HG03066 (cell line): ENCODE measurements at regions not wholly inside any gene's neighbourhood (a gene's known extent, or its start where the extent isn't known, plus 50 kb on each side); places are given as distances from the start of the nearest gene placed in this dataset.
"Not testable (repeated sequence)": the region's sequence is repeated elsewhere in the genome, so short reads cannot be mapped to it uniquely, and the experiment has no call there.

Experiments used
- ATAC-seq: cut with Tn5 transposase; IDR thresholded peaks from one replicate; pipeline ENCODE4 v1.9.1; 2021; ENCODE audit warnings: low read depth; ENCODE audit not compliant: unreplicated experiment

DNA sequence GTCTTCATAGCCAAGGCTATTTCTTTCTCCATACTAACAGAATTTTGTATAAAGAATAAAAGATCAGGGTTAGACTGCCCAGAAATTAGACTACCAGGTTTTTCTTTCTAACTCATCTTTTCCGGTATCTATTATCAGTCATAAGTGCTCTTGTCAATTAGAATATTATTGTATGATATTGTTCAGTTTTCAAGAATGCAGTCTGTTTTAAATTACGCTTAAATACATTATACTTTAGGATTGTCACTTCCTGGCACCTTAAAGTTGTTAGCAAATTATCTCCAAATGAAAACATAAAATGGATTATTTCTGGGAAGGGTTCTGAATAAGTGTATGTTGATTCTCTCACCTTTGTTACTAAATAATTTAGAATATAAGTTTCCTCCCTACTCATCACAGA lies 497.2 kb downstream of the IGSF11 start:
- ATAC-seq = no peak

DNA sequence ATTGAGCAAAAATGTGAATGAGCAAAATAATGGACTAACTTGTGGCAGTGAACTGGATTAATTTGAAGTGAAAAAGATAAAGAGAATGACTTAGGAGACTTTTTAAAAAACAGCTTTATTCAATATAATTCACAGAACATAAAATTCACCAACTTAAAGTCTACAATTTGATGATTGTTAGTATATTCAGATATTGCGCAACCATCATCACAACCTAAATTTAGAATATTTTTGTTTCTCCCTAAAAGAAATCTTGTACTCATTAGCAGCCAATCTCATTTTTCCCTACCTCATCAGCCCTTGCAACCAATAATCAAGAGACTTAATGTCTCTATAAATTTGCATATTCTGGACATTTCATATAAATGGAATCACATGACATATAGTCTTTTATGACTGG lies 496.5 kb downstream of the IGSF11 start:
- ATAC-seq = no peak

DNA sequence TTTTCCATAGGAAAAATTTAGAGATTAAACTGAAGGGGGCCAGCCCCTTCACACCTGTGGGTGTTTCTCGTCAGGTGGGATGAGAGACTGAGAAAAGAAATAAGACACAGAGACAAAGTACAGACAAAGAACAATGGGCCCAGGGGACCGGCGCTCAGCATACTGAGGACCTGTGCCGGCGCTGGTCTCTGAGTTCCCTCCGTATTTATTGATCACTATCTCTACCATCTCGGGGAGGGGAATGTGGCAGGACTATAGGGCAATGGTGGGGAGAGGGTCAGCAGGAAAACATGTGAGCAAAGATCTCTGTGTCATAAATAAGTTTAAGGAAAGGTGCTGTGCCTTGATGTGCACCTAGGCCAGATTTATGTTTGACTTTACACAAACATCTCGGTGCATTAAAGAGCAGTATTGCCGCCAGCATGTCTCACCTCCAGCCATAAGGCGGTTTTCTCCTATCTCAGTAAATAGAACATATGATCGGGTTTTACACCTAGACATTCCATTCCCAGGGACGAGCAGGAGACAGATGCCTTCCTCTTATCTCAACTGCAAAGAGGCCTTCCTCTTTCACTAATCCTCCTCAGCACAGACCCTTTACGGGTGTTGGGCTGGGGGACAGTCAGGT lies 494.7 kb downstream of the IGSF11 start:
- ATAC-seq = not testable (repeated sequence)

DNA sequence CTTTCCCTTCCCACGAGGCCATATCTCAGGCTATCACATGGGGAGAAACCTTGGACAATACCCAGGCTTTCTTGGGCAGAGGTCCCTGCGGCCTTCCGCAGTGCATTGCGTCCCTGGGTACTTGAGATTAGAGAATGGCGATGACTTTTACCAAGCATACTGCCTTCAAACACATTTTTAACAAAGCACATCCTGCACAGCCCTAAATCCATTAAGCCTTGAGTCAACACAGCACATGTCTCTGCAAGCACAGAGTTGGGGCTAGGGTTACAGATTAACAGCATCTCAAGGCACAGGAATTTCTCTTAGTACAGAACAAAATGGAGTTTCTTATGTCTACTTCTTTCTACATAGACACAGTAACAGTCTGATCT lies 494.2 kb downstream of the IGSF11 start:
- ATAC-seq = not testable (repeated sequence)

DNA sequence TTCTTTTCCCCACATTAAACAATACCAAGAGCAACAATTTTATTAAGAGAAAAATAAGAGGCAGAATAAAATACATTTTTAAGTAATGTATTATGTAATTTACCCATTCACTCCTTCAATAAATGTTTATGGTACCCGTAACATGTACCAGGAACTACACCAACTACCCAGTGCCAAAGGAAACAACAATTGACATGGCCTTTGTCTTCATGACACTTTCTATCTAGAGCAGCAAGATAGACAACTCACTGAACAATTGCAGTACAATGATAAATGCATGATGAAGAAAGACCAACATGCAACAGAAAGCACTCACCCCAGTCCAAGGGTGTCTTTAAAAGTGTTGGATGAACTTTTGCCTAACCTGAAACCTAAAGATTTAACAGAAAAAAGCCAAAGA lies 493.8 kb downstream of the IGSF11 start:
- no peak for ATAC-seq

DNA sequence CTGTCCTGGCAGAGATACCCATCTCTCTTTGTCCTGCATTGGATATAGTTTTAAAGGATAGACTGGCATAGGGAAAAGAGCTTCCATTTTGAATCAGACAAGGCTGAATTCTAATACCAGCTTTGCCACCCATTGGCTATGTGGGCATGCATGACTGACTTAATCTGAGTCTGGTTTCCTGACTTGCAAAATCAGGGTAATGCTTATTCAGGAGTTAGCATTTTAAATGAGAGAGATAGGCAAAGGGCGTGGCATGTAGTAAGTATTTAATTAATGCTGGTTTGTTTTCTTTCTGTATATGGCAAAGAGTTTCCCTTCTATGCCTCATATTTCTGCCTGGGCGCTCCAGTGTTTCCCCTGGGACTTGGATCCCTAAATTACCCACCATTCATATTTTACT lies 492.9 kb downstream of the IGSF11 start:
- no peak for ATAC-seq

DNA sequence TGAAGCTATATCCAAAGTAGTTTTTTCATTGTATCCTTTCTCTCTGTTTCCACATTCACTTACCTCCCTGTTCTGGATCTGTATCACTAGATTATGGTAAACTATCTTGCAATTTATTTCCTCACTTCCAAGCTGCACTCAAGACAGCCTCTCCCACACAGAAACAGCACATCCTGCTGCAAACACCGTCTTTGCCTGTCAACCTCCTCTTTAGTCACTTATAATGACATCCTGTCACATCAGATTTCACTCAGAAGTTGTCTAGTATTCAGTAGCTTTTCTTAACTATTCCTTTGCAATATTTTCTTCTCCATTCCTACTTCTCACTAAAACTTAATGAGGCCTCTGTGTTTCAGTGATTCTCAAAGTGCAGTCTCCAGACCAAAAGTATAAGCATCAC lies 490.8 kb downstream of the IGSF11 start:
- no peak for ATAC-seq

DNA sequence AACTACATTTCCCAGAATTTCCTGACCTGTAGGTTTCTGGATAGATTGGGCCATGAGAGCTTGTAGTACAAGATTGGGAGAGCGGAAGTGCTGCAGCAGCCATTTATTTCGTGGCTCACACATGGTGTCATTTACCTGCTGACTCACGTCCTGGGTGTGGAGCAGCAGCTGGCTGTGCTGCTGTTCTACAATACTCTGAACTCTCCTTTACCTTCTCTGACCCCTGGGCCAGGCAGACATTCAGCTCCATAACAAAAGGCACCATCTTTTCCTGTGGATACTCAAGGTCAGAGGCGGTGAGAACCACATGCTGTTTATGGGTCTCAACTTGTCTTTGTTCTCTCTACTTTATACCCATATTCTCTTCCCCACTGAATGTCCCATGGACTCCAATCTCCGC lies 490.2 kb downstream of the IGSF11 start:
- ATAC-seq = no peak

DNA sequence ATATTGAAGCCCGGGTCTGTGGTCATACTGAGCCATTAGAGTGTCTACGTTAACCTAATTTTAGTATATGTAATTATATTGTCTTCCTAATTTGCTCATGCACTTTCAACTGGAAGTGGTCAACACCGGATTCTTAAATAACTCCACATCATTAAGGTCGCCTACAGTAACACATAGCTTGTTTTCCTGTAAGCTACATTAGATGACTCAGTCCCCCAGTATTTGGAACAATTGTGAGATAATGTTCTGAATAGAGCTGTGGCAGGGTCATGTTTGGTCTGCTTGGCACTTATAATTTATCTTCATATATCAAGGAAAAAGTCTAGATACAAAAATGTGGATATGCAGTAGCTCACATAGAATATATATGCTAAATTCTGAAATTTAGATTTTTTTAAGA lies 486.2 kb downstream of the IGSF11 start:
- ATAC-seq = no peak

DNA sequence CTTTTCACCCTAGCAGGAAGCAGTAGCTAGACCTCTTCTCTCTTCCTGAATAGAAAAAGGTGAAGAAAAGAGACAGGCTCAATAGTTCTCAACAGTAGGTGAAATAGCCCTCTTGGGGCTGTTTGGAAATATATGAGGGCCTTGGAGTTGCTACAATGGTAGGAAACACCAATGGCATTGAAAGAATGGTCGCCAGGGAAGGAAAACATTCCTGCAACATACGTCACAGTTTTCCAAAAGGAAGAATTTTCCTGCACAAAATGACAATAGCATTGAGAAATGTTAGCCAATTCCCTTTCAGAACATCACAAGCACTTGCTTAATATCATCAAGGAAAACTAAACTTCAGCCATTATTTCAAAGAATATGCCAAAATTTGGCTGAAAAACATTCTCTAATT lies 484.5 kb downstream of the IGSF11 start:
- no peak for ATAC-seq

DNA sequence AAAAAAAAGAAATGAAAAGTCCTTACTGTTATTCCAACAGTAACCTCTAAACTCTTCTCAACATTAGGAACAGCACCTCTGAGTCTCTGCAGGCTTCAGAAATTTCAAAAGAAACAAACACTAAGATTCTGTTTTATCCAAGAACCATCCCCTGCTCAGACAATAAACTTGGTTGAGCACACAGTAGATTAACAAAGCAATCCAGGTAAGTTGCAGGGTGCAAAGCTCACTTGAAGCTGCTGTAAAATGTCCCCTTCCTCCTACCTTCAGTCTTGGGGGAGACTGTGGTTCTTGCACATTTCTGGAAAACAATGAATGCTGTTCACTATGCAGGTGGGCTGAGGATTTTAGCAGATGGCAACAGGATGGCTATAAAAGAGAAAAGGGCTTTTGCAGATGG lies 484.1 kb downstream of the IGSF11 start:
- ATAC-seq = no peak

DNA sequence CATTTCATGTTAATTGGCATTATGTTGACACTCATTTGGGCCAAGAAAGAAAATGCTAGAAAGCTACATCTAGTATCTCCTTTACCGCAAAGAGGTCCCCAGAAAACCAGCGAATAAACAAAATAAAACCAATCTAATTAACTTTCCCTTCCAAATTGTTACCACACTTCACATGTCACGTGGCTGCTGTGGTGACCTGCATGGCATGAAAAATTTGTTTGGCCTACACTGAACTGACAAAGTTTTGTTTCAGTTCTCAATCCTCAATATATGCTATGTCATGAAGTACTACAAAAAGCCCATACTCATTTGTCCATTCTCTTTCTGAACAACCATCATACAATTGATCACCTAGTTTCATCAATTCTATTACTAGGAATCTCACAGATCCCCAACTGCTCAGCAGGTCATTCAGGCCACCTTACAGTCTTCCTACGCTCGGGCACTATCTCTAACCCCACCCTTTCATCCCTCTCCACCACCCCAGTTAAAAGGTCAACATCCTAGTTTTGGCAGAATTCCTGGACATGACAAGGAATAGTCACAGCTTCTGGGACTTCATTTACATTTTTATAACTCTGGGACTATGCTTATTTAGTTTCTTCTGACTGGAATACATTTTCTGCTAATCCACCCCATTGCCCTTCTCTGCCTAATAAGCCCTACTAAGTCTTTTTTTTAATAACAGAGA lies 480.4 kb downstream of the IGSF11 start:
- no peak for ATAC-seq

DNA sequence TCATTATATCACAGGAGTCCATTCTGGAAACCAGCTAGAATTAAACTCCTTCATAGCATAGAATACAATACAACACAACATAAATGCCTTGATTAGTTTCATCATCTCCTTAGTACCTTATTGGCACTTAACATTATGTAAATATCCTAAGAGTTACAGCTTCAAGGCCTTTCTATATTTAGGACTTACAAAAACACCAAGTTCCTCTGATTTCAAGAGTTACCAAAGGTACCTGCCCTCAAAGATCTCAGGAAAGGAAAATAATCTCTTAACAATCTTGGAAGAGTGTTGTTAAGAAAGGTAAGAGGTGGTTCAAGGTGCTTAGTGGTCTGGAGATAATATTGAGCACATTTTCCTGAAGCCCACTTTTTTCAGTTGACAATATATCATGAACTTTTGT lies 477.7 kb downstream of the IGSF11 start:
- ATAC-seq = no peak

DNA sequence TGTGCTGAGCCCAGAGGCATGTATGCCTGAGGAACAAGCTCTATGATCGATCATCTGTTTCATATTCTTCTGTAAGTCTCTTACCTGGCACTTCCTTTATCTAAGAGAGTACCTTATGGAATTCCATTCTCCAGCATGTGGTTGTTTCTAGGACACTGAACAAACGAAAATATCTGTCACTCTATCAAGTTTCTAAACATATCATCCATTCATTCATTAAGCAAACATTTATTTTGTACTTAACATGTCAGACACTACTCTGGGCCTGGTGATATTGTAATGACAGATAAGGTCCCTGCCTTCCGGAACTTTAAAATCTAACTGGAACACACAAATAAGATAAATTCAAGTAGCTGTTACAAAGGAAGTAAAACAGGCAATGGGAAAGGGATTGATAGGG lies 477.1 kb downstream of the IGSF11 start:
- no peak for ATAC-seq

DNA sequence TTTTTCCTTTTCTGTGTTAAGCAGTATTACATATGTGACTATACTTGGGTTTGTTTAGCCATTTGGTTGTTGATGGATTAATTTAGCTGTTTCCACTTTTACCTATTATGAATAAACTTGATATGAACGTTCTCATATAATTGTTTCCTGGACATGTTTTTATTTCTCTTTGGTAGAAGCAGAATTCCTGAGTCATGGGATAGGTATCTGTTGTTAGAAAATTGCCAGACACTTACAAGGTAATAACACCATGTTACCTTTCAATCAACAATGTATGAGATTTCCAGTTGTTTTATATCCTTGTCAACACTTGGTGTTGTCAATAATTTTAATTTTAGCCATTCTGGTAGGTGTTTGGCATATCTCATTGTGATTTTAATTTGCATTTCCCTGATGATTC lies 475.4 kb downstream of the IGSF11 start:
- ATAC-seq = no peak

DNA sequence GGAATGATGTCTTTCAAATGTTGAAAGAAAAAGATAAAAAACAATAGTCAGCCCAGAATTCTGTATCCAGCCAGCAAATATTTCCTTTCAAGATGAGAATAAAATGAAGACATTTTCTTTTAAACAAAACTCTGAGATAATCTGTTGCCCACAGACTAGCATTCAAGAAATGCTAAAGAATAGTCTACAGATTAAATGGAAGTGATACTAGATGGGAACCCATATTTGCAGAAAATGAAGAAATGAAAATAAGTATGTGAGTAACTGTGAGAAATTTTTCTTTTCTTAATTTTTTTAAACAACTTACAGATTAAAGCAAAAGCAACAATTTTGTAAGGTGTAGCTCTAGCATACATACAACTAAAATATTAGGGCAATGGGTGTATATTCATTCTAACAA lies 469.8 kb downstream of the IGSF11 start:
- ATAC-seq = no peak

DNA sequence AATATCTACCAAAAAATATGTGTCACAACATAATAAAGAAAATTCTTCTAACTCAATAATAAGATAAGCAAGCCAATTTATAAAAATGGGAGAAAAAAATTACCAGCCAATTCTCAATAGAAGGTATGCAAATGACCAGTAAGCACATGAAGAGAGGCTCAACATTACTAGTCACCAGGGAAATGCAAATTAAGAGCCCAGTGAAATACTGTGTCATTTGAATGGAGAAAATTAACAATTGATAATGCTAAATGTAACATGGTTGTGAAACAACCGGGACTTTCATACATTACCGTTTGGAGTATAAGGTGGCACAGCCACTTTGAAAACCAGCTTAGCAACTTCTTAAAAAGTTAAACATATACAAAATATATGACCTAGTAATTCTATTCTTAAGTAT lies 460.7 kb downstream of the IGSF11 start:
- ATAC-seq = no peak

DNA sequence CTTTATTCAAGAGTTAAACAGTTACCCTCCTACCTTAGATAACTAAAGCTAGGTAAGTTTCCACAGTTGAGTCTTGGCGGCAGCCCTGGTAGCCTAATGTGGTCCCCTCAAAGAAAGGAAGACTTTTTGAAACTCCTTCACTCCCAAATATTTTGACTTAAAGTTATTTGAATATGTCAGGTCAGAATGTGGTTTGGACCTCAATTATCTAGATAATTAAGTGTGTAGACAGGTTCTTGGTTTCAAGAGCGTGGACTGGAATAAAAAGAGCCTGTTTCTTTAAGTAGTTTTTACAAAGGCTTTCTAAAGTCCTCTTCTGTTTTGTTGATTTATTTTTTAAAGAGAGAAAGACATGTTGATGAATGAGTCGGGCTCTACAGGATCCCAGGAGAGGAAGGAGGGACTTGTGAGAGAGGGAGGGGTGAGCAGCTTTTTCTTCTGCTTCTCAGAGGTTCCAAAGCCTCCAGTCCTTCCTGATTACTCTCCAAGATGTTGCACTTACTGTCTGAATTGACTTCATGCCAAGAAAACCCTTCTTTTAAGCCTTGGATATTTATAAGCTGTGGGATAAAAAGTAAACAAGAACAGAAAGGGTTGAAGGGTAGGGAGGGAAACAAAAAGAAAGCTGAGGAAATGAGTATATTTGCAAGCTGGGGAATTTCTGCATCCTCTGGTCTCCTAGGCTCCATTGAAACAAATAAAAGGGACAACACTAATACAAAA lies 457.4 kb downstream of the IGSF11 start:
- ATAC-seq = no peak

DNA sequence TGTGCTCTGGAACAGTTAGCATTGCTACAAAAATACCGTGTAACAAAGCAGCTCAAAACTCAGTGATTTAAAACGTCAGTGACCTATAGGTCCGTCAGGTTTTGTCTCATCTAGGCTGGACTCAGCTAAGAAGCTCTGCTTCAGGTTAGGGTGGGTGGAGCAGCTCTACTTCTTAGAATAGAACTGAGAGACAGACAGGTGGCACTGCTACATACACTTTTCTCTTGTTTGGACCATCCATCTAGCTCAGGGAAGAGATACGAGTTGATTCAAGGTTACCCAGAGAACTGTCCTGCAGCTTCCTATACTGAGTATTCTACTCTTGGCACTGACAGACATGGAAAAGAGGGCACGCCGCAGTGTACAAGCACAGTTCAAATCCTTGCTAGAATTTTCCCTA lies 456.1 kb downstream of the IGSF11 start:
- ATAC-seq = no peak

DNA sequence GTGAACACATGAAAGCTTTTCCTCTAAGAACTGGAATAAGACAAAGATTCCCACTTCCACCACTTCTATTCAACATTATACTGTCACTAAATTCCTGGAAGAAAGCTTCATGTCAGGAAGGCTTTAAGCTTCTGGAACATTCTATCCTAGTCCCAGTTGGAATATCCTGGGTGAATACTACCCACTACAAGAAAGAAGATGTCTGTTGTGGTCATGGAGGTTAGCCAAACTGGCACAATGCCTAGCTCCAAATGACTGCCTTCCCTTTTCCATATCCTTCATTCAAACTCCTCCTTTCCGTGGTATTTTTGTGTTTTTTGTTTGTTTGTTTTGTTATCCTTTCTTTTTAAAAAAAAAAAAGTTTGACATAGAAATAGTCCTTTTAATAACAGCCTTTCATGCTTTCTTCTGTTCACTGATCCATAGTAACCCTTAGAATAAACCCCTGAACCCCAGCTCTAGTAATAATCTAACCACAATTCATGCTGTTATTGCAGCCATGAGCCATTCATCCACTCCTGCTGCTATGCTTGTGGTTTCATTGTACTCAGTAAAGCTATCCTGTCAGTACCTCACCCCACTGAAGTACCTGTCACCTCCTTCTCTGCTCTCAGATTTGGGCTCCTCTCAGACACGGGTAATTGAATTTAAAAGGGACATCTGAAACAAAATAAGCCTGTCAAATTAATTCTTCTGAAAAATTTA lies 447.5 kb downstream of the IGSF11 start:
- no peak for ATAC-seq

DNA sequence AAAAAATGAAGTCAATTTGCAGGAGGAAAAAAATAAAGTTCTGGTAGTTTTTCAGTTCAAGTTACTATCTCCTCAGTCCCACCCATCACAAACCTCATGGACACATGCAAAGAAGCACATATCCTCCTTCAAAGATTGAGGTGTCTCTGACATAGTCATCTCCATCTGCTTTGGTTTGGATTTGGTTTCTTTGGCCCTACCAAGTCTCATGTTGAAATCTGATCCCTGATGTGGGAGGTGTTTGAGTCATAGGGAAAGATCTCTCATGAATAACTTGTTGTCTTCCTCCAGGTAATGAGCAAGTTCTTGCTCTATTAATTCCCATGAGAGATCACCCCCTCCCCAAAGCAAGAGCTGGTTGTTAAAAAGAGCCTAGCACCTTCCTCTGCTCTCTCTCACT lies 446.8 kb downstream of the IGSF11 start:
- no peak for ATAC-seq
